Muscle of arm (tissue), 1 donor: ENCODE measurements at regions not wholly inside any gene's neighbourhood (a gene's known extent, or its start where the extent isn't known, plus 50 kb on each side); places are given as distances from the start of the nearest gene placed in this dataset.

Experiments
- DNase-seq: peaks from one replicate; pipeline ENCODE4 v3.0.0-alpha.2; 2013

- DNase-seq = no peak
Measured at GRCh38 chr1:164949771-164950471, 390.9 kb downstream of the PBX1 start.

- DNase-seq = no peak
Measured at GRCh38 chr1:164948101-164948500, 389.1 kb downstream of the PBX1 start.

GRCh38 chr1:164937291-164937690, 378.3 kb downstream of the PBX1 start:
- no peak for DNase-seq

GRCh38 chr1:164932580-164932979, 373.6 kb downstream of the PBX1 start:
- DNase-seq = no peak

GRCh38 chr1:164930833-164931232, 371.8 kb downstream of the PBX1 start:
- DNase-seq = no peak

- DNase-seq = no peak
Measured at GRCh38 chr1:164930241-164930640, 371.3 kb downstream of the PBX1 start.

GRCh38 chr1:164928232-164928812, 369.3 kb downstream of the PBX1 start:
- DNase-seq = no peak

GRCh38 chr1:164926107-164926506, 367.1 kb downstream of the PBX1 start:
- DNase-seq = no peak

GRCh38 chr1:164922585-164922984, 363.6 kb downstream of the PBX1 start:
- DNase-seq = no peak

- DNase-seq = no peak
Measured at GRCh38 chr1:164921493-164921892, 362.5 kb downstream of the PBX1 start.

GRCh38 chr1:164918140-164918539, 359.2 kb downstream of the PBX1 start:
- DNase-seq = no peak

- DNase-seq = no peak
Measured at GRCh38 chr1:164914208-164914607, 355.2 kb downstream of the PBX1 start.

GRCh38 chr1:164912290-164912689, 353.3 kb downstream of the PBX1 start:
- no peak for DNase-seq

GRCh38 chr1:164910671-164911070, 351.7 kb downstream of the PBX1 start:
- DNase-seq = no peak

GRCh38 chr1:164907666-164908065, 348.7 kb downstream of the PBX1 start:
- no peak for DNase-seq

- no peak for DNase-seq
Measured at GRCh38 chr1:164905869-164906268, 346.9 kb downstream of the PBX1 start.

- no peak for DNase-seq
Measured at GRCh38 chr1:164902491-164902890, 343.5 kb downstream of the PBX1 start.
